COLO668 (cell line): ENCODE measurements at regions not wholly inside any gene's neighbourhood (a gene's known extent, or its start where the extent isn't known, plus 50 kb on each side); places are given as distances from the start of the nearest gene placed in this dataset.

Experiments
- DNase-seq: peaks from one replicate; lab custom pipeline; 2025; ENCODE audit not compliant: unreplicated experiment; lab: John Stamatoyannopoulos, UW

GRCh38 chr2:21916934-21917522, 793.3 kb downstream of the TDRD15 start:
- no peak for DNase-seq

GRCh38 chr2:21920721-21921120, 797.0 kb downstream of the TDRD15 start:
- DNase-seq = no peak

- DNase-seq = no peak
Observed at GRCh38 chr2:21924640-21925285, 801.0 kb downstream of the TDRD15 start.

- DNase-seq = no peak
Observed at GRCh38 chr2:21928292-21928691, 804.5 kb downstream of the TDRD15 start.

- DNase-seq = no peak
Observed at GRCh38 chr2:21930226-21930625, 806.5 kb downstream of the TDRD15 start.

- DNase-seq = no peak
Observed at GRCh38 chr2:21939967-21940366, 816.2 kb downstream of the TDRD15 start.

GRCh38 chr2:21944536-21944935, 820.8 kb downstream of the TDRD15 start:
- no peak for DNase-seq

- no peak for DNase-seq
Observed at GRCh38 chr2:21945658-21946057, 821.9 kb downstream of the TDRD15 start.

GRCh38 chr2:21947046-21947445, 823.3 kb downstream of the TDRD15 start:
- no peak for DNase-seq

- no peak for DNase-seq
Observed at GRCh38 chr2:21966139-21966538, 842.4 kb downstream of the TDRD15 start.

- no peak for DNase-seq
Observed at GRCh38 chr2:21970971-21971370, 847.2 kb downstream of the TDRD15 start.

GRCh38 chr2:21972586-21972985, 848.8 kb downstream of the TDRD15 start:
- DNase-seq = no peak

GRCh38 chr2:21981127-21981526, 857.4 kb downstream of the TDRD15 start:
- no peak for DNase-seq

GRCh38 chr2:21993002-21993401, 869.2 kb downstream of the TDRD15 start:
- DNase-seq = no peak

GRCh38 chr2:21996339-21996738, 872.6 kb downstream of the TDRD15 start:
- no peak for DNase-seq

GRCh38 chr2:21999522-21999921, 875.8 kb downstream of the TDRD15 start:
- DNase-seq = no peak

- no peak for DNase-seq
Observed at GRCh38 chr2:22002066-22002465, 878.3 kb downstream of the TDRD15 start.

GRCh38 chr2:22003270-22003669, 879.5 kb downstream of the TDRD15 start:
- no peak for DNase-seq

GRCh38 chr2:22011048-22011447, 887.3 kb downstream of the TDRD15 start:
- DNase-seq = no peak

- DNase-seq = peak; percentile 30
Observed at GRCh38 chr2:22020091-22020742, 896.4 kb downstream of the TDRD15 start.

GRCh38 chr2:22027345-22028005, 903.7 kb downstream of the TDRD15 start:
- DNase-seq = no peak

GRCh38 chr2:22035361-22035830, 911.6 kb downstream of the TDRD15 start:
- no peak for DNase-seq
